Choroid plexus epithelial cell (primary cell): ENCODE measurements at regions not wholly inside any gene's neighbourhood (a gene's known extent, or its start where the extent isn't known, plus 50 kb on each side); places are given as distances from the start of the nearest gene placed in this dataset.
"Not testable (repeated sequence)": the region's sequence is repeated elsewhere in the genome, so short reads cannot be mapped to it uniquely, and the experiment has no call there.

Source experiments
- DNase-seq: peaks from one replicate; pipeline ENCODE4 v3.0.0-alpha.2; 2010; ENCODE audit warnings: low read depth
- H3K4me3 ChIP-seq: 2 replicates; pipeline ENCODE4 v1.5.1; 2011; ENCODE audit warnings: low read depth, mild to moderate bottlenecking, control low read depth, low read length, moderate library complexity
- TF ChIP-seq, protein P1 (sequence below): conservative IDR thresholded peaks from 2 replicates; pipeline ENCODE4 v1.5.1; 2011; ENCODE audit warnings: low read depth, mild to moderate bottlenecking, control low read depth, inconsistent platforms, low read length, moderate library complexity

GRCh38 chr5:117131048-117131679, 556.5 kb upstream of the SEMA6A start:
- TF ChIP-seq, protein P1, sequence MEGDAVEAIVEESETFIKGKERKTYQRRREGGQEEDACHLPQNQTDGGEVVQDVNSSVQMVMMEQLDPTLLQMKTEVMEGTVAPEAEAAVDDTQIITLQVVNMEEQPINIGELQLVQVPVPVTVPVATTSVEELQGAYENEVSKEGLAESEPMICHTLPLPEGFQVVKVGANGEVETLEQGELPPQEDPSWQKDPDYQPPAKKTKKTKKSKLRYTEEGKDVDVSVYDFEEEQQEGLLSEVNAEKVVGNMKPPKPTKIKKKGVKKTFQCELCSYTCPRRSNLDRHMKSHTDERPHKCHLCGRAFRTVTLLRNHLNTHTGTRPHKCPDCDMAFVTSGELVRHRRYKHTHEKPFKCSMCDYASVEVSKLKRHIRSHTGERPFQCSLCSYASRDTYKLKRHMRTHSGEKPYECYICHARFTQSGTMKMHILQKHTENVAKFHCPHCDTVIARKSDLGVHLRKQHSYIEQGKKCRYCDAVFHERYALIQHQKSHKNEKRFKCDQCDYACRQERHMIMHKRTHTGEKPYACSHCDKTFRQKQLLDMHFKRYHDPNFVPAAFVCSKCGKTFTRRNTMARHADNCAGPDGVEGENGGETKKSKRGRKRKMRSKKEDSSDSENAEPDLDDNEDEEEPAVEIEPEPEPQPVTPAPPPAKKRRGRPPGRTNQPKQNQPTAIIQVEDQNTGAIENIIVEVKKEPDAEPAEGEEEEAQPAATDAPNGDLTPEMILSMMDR: no peak
- DNase-seq: no peak

DNA sequence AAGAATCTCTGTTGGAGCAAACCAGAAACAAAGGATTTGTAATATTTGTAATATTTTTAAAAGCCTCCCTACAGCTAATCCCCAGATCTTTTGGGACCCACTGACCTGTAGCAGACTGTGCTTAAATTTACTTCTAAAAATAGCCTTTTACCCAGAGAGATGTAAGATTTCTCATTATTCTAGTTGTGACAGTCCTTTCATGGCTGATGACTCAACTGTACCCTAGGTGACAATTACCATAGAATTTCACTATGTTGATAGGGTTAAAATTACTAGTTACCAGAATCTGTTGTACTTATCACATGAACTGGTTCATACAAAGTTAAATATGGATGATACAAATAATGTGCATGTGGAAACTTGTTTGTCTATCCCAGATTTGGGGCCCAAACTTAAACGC, 543.9 kb upstream of the SEMA6A start:
- TF ChIP-seq, protein P1: no peak

More at GRCh38 chr5:117131048-117131679, 556.5 kb upstream of the SEMA6A start:
- no peak overlapping the region for H3K4me3 ChIP-seq

GRCh38 chr5:117117314-117117713, 542.7 kb upstream of the SEMA6A start:
- DNase-seq, H3K4me3 ChIP-seq: not testable (repeated sequence)

More for the DNA sequence above, 543.9 kb upstream of the SEMA6A start:
- H3K4me3 ChIP-seq: no peak overlapping the region
- DNase-seq: no peak

- no peak for DNase-seq
- TF ChIP-seq, protein P1: no peak
- no peak overlapping the region for H3K4me3 ChIP-seq
Measured at GRCh38 chr5:117110548-117110947, 535.9 kb upstream of the SEMA6A start.

- DNase-seq: no peak
- H3K4me3 ChIP-seq: no peak overlapping the region
- TF ChIP-seq, protein P1: no peak
Measured at GRCh38 chr5:117107859-117108258, 533.2 kb upstream of the SEMA6A start.

DNA sequence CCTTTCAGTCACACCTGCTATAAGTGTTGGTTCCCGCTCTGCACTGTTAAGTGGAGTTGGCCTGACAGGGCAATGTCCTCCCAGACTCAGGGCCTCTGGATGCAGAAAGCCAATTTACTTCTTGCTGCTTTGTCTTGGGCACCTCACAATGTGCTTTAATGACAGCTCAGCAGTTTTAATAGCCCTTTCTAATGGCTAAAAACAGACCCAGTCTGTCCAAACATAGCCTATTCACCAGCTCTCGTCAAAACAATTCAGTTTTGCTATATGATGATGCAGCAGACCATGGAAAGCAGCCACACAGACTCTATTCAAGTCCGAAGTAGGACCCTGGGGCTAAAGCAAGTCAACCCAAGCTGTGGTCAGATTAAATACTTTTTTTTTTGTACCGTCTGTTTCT, 529.1 kb upstream of the SEMA6A start:
- DNase-seq: no peak
- no peak overlapping the region for H3K4me3 ChIP-seq
- TF ChIP-seq, protein P1: no peak

- TF ChIP-seq, protein P1: no peak
- DNase-seq: no peak
- no peak overlapping the region for H3K4me3 ChIP-seq
Measured at GRCh38 chr5:117102591-117102990, 528.0 kb upstream of the SEMA6A start.

DNA sequence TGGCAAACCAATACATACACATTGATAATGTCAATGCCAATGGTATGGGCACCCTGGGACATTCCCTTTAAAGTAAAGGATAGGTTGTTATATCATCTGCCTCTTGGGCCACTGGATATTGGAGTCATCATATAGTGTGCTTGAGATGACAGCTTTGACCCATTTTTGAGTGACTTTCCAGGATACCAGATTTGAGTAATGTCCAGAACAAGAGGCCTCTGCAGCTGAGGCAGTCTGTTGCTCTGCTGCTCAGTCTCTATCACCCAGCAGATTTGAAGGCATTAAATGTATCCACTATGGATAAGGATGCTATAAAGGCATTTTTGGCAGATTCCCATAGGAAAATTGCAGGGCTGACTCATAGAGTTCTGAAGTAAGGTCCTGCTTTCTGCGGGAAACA, 525.6 kb upstream of the SEMA6A start:
- no peak for DNase-seq
- TF ChIP-seq, protein P1: no peak
- H3K4me3 ChIP-seq: no peak overlapping the region
